ENCODE measurements at regions not wholly inside any gene's neighbourhood (a gene's known extent, or its start where the extent isn't known, plus 50 kb on each side); places are given as distances from the start of the nearest gene placed in this dataset.

GRCh38 chr3:18113417-18113816 lies 311.7 kb downstream of the SATB1 start (continued):
- TF ChIP-seq KDM4A (IDR thresholded peaks at IDR 0.05; ENCODE audit: low read depth, low read length, severe bottlenecking) (no peak), BRCA1 (IDR thresholded peaks at IDR 0.05; ENCODE audit: low read depth, low read length) (no peak), TCF12 (IDR thresholded peaks at IDR 0.05; ENCODE audit: low read depth, low read length) (no peak), POLR2AphosphoS5 (IDR thresholded peaks at IDR 0.05; ENCODE audit: low read depth, low read length) (no peak), CTBP2 (IDR thresholded peaks at IDR 0.05; ENCODE audit: borderline replicate concordance, insufficient read depth, insufficient read length, low read length) (no peak), SP1 (IDR thresholded peaks at IDR 0.05; ENCODE audit: low read depth, low read length) (no peak), E2F6 (IDR thresholded peaks at IDR 0.05) (no peak)

All from H1 (cell line).